Gastroesophageal sphincter (tissue), 4 donors: ENCODE measurements at regions not wholly inside any gene's neighbourhood (a gene's known extent, or its start where the extent isn't known, plus 50 kb on each side); places are given as distances from the start of the nearest gene placed in this dataset.

ENCODE experiments used
- ATAC-seq: fragments of 150-250 bp; one replicate; pipeline ENCODE4 v1.9.1; 2016; ENCODE audit warnings: mild to moderate bottlenecking, moderate library complexity
- H3K27ac ChIP-seq, 4 donors: fragments of 200-600 bp; sonication (generic) in 3 of 4; 1 replicate in 3 of 4; 2 replicates in 1 of 4; pipeline ENCODE4 v1.5.1; 2016 to 2019
- H3K27me3 ChIP-seq: fragments of 200-600 bp; sonication (generic); one replicate; pipeline ENCODE4 v1.5.1; 2019
- H3K36me3 ChIP-seq, 2 donors: fragments of 200-600 bp; sonication (generic); one replicate each; pipeline ENCODE4 v1.5.1; 2019; ENCODE audit warnings: control low read depth in 1 of 2
- H3K4me1 ChIP-seq, 3 donors: fragments of 200-600 bp; sonication (generic); 1 replicate in 2 of 3; 2 replicates in 1 of 3; pipeline ENCODE4 v1.5.1; 2016 to 2019; ENCODE audit warnings: control low read depth in 2 of 3
- H3K4me3 ChIP-seq, 2 donors: fragments of 200-600 bp; sonication (generic); one replicate each; pipeline ENCODE4 v1.5.1; 2019; ENCODE audit warnings: mild to moderate bottlenecking in 1 of 2, moderate library complexity in 1 of 2
- H3K9me3 ChIP-seq, 3 donors: fragments of 200-600 bp; sonication (generic); one replicate each; pipeline ENCODE4 v1.5.1; 2017 to 2019; ENCODE audit warnings: control low read depth in 2 of 3
- EP300 ChIP-seq: sonication (generic); formaldehyde crosslinking; IDR thresholded peaks from one replicate; pipeline ENCODE4 v1.6.1; 2017; ENCODE audit warnings: antibody characterized with exemption, mild to moderate bottlenecking
- POLR2A ChIP-seq, 2 donors: fragments of 450-650 bp; IDR thresholded peaks; one replicate each; pipeline ENCODE4 v1.6.1; 2017; ENCODE audit warnings: antibody characterized with exemption in 2 of 2, mild to moderate bottlenecking in 2 of 2, moderate library complexity in 1 of 2
- POLR2AphosphoS5 ChIP-seq: sonication (generic); formaldehyde crosslinking; IDR thresholded peaks from one replicate; pipeline ENCODE4 v1.6.1; 2017; ENCODE audit warnings: antibody characterized with exemption
- WGBS, 2 donors: methylation state at CpG; one replicate each; pipeline ENCODE4 v1.1.5; 2018; ENCODE audit warnings: low coverage in 1 of 2; 5-methylcytosine and 5-hydroxymethylcytosine counted together
- TF ChIP-seq, protein P1 (sequence below), 4 experiments: fragments of 200-600 bp in 2 of 4; fragments of 450-650 bp in 2 of 4; sonication (generic) in 1 of 4; IDR thresholded peaks; one replicate each; pipeline ENCODE4 v1.5.1; 2017 to 2019; ENCODE audit warnings: antibody characterized with exemption in 4 of 4, mild to moderate bottlenecking in 2 of 4, moderate library complexity in 2 of 4

DNA sequence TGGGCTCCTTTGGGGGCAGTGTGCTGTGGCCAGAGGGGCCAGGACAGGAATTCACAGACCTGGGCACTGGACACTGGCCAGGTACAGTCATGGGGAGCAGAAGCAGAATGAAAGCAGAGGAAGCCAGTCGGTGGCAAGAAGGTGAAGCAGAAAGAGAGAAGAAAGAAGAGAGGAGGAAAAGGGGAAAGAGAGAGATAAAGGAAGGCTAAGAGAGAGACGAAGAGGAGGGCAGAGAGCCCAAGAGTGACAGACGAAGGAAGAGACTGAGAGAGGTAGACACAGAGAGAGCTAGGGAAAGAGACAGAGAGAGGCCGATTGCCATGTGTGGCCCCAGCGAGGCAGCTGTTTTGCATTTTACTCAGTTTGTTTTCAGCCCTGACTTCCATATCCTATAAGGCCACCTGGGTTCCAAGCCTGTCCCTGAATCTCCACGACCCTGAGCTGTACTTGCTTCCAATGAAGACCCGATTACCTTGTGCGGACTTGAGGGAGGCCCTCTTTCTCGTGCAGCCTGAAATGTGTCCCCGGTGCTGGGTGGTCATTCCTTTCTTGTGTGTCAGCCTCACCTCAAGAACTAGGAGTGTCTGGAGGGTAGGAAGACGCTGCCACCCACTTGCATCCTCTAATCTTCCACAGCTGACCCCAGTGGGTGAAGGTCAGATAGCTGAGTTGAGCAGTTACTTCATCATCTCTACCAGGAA is 73.9 kb downstream of the LSM3 start:
- no peaks in the 10 kb centered on the region for H3K4me1 ChIP-seq
- H3K9me3 ChIP-seq = no peaks in the 10 kb centered on the region
- H3K27ac ChIP-seq = no peak overlapping the region
- no peaks in the 10 kb centered on the region for H3K27me3 ChIP-seq
- 82 to 85% methylated on average over 5 to 7 of the region's 11 CpGs for WGBS, 2 donors
- H3K4me3 ChIP-seq = no peak overlapping the region
- TF ChIP-seq POLR2A (IDR thresholded peaks at IDR 0.05) (no peak), POLR2AphosphoS5 (no peak), EP300 (no peak)
- TF ChIP-seq, protein P1, sequence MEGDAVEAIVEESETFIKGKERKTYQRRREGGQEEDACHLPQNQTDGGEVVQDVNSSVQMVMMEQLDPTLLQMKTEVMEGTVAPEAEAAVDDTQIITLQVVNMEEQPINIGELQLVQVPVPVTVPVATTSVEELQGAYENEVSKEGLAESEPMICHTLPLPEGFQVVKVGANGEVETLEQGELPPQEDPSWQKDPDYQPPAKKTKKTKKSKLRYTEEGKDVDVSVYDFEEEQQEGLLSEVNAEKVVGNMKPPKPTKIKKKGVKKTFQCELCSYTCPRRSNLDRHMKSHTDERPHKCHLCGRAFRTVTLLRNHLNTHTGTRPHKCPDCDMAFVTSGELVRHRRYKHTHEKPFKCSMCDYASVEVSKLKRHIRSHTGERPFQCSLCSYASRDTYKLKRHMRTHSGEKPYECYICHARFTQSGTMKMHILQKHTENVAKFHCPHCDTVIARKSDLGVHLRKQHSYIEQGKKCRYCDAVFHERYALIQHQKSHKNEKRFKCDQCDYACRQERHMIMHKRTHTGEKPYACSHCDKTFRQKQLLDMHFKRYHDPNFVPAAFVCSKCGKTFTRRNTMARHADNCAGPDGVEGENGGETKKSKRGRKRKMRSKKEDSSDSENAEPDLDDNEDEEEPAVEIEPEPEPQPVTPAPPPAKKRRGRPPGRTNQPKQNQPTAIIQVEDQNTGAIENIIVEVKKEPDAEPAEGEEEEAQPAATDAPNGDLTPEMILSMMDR (IDR thresholded peaks at IDR 0.05) = no peak
- no peaks in the 10 kb centered on the region for H3K36me3 ChIP-seq
- no peak for ATAC-seq

DNA sequence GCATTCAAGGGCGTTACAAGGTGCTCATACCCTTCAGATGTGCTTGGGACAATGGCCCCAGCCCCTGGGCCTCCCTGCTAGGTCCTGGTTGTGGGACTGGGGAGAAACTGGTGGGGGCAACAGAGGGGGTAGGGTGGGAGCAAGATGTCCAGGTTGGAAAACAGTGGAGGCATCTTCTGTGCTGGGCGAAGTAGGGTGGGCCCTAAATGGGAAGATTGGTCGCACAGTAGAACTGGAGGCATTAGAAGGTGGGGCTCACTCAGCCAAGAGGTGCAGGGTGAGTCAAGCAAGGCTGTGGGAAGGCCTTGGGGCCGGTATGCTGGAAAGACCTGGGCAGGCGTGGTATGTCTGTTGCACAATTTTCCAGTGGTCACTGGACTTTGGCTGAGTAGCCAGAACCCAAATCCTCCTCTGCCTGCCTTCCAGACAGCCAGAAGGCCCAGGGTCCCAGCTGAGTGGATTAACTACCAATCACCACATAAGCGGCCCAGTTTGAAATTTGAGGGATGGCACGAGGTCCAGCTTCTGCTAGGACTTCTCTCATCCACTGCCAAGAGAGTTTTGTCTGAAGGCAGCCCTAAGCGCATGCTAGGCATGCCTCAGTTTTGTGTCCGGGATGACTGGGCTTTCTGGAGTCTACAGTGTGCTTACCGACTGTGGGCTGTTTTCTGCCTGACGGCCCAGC is 74.5 kb downstream of the LSM3 start:
- H3K4me3 ChIP-seq = no peak overlapping the region
- no peaks in the 10 kb centered on the region for H3K36me3 ChIP-seq
- no peak overlapping the region for H3K27ac ChIP-seq
- 76% methylated on average over 6 of the region's 11 CpGs; no CpG with 5 or more reads in 1 of the 2 donors for WGBS, 2 donors
- H3K9me3 ChIP-seq = no peaks in the 10 kb centered on the region
- no peak for TF ChIP-seq POLR2AphosphoS5
- TF ChIP-seq, protein P1 (IDR thresholded peaks at IDR 0.05) = no peak
- no peak for TF ChIP-seq POLR2A (IDR thresholded peaks at IDR 0.05)
- no peak for TF ChIP-seq EP300
- H3K4me1 ChIP-seq = no peaks in the 10 kb centered on the region
- ATAC-seq = peak; percentile 73
- no peaks in the 10 kb centered on the region for H3K27me3 ChIP-seq

DNA sequence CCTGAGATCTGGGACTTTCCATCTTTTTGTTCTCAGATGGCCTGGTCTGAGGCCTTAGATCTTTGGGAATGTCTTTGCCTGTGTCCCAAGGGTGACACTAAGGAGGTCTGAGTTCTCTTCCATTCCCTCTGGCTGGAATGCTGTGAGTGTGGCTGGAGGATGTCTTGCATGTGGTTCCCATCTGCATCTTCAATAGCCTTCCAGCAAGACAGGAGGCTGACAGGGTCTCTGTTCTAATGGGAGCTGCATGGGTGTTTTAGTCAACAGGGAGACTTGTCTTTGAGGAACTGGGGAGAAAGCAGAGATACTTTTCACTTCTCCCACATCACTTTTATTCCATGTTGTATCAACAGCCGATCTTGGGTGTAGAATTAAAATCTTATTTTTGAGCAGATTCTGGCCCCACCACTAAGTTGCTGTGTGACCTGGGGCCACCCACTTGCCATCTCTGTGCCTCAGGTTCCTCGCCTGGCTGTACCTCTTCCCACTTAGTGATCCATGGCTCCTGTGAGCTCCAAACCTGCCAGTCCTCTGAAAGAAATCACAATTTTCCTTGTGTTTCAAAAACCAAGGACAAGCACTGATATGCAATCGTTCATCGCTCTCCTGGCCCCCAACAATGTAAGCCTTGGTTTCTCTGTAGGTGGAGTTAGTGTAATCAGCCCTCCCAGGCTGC is 75.2 kb downstream of the LSM3 start:
- no peak for ATAC-seq
- TF ChIP-seq, protein P1 (IDR thresholded peaks at IDR 0.05) = no peak
- no peak for TF ChIP-seq EP300
- no peak for TF ChIP-seq POLR2A (IDR thresholded peaks at IDR 0.05)
- TF ChIP-seq POLR2AphosphoS5 = no peak
- 72 to 100% methylated on average over 4 of the region's 4 CpGs for WGBS, 2 donors
- Histone ChIP-seq H3K27me3 (no peaks in the 10 kb centered on the region), H3K36me3 (no peaks in the 10 kb centered on the region), H3K4me3 (no peak overlapping the region), H3K4me1 (no peaks in the 10 kb centered on the region), H3K27ac (no peak overlapping the region), H3K9me3 (no peaks in the 10 kb centered on the region)

DNA sequence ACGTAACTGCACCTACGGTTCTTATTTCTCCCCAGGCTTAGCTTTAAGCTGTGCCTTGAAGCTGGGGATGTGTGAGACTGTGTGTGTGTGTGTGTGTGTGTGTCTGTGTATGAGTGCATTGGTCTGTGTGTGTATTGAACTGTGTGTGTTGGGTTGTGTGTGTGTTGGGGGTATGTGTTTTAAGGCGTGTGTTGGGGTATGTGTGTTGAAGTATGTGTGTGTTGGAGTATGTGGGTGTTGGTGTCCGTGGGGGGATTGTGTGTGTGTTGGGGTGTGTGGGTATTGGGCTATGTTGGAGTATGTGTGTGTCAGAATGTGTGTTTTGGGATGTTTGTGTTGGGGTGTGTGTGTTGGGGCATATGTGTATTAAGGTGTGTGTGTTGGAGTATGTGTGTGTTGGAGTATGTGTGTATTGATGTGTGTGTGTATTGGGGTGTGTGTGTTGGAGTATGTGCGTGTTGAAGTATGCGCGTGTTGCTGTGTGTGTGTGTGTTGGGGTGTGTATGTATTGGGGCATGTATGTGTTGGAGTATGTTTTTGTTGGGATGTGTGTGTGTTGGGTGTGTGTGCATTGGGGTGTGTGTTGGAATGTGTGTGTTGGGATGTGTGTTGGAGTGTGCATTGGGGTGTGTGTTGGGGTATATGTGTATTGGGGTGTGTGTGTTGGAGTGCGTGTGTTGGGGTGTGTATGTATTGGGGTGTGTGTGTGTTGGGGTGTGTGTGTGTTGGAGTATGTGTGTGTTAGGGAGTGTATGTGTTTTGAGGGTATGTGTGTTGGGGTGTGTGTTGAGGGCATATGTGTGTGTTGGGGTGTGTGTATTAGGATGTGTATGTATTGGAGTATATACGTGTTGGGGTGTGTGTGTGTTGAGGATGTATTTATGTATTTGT is 76.4 kb downstream of the LSM3 start:
- H3K4me3 ChIP-seq = no peak overlapping the region
- H3K4me1 ChIP-seq = no peaks in the 10 kb centered on the region
- no peaks in the 10 kb centered on the region for H3K36me3 ChIP-seq
- 91 to 92% methylated on average over 5 to 9 of the region's 9 CpGs for WGBS, 2 donors
- no peaks in the 10 kb centered on the region for H3K27me3 ChIP-seq
- no peak overlapping the region for H3K27ac ChIP-seq
- TF ChIP-seq, protein P1 (IDR thresholded peaks at IDR 0.05) = no peak
- TF ChIP-seq POLR2AphosphoS5 (no peak), POLR2A (IDR thresholded peaks at IDR 0.05) (no peak), EP300 (no peak)
- no peaks in the 10 kb centered on the region for H3K9me3 ChIP-seq
- no peak for ATAC-seq
